B cell (primary cell): ENCODE measurements at regions not wholly inside any gene's neighbourhood (a gene's known extent, or its start where the extent isn't known, plus 50 kb on each side); places are given as distances from the start of the nearest gene placed in this dataset.

Experiments
- ATAC-seq: fragments of 200-7000 bp; cut with Tn5 transposase; one replicate; pipeline ENCODE4 v1.10.0; 2021; ENCODE audit warnings: low read depth, mild to moderate bottlenecking, moderate number of reproducible peaks, moderate library complexity
- CTCF ChIA-PET: fragments of 350-600 bp; sonication (Branson Sonifier 250); formaldehyde crosslinking; loops from one replicate; lab custom pipeline; 2021; ENCODE audit warnings: antibody characterized with exemption, inconsistent platforms; lab: Charles Lee
- POLR2A ChIA-PET: fragments of 350-600 bp; sonication (Branson Sonifier 250); formaldehyde crosslinking; loops from one replicate; lab custom pipeline; 2021; ENCODE audit warnings: antibody characterized with exemption; lab: Charles Lee
- DNase-seq: peaks from one replicate; pipeline ENCODE4 v3.0.0; 2013
- H2AFZ ChIP-seq: 2 replicates; pipeline ENCODE4 v1.6.1; 2012; ENCODE audit warnings: mild to moderate bottlenecking, low read depth, low read length; ENCODE audit not compliant: insufficient read depth, poor library complexity, severe bottlenecking
- H3K27ac ChIP-seq, 2 donors: 1 replicate in 1 of 2; 2 replicates in 1 of 2; pipeline ENCODE4 v1.5.1; 2012 to 2013; ENCODE audit warnings: low read length in 2 of 2, mild to moderate bottlenecking in 2 of 2, moderate library complexity in 1 of 2
- H3K27me3 ChIP-seq, 4 experiments: fragments of 200-600 bp in 1 of 4; sonication (generic) in 1 of 4; replicated peaks in 1 of 4; 1 replicate in 2 of 4; 2 replicates in 2 of 4; pipeline versions ENCODE4 v1.6.1 to v1.7.0; 2013 to 2016; ENCODE audit warnings: low read length in 3 of 4, mild to moderate bottlenecking in 2 of 4, mixed read lengths in 1 of 4, moderate library complexity in 1 of 4; ENCODE audit not compliant: insufficient read depth in 4 of 4, control insufficient read depth in 3 of 4; ENCODE audit errors: control extremely low read depth in 1 of 4
- H3K36me3 ChIP-seq, 2 experiments: replicated peaks in 1 of 2; 1 replicate in 1 of 2; 2 replicates in 1 of 2; pipeline versions ENCODE4 v1.6.1 to v1.7.1; 2013; ENCODE audit warnings: low read length in 1 of 2; ENCODE audit not compliant: insufficient read depth in 2 of 2, control insufficient read depth in 1 of 2; ENCODE audit errors: control extremely low read depth in 1 of 2, extremely low read depth in 1 of 2
- H3K4me1 ChIP-seq, 2 donors: fragments of 200-600 bp in 1 of 2; sonication (generic) in 1 of 2; 1 replicate in 1 of 2; 2 replicates in 1 of 2; pipeline versions ENCODE4 v1.5.1 to v1.6.1; 2013 to 2017; ENCODE audit warnings: low read length in 2 of 2; ENCODE audit not compliant: control insufficient read depth in 2 of 2, insufficient read depth in 2 of 2
- H3K4me2 ChIP-seq: replicated peaks from 2 replicates; pipeline ENCODE3; 2012; ENCODE audit warnings: mild to moderate bottlenecking, low read depth, low read length; ENCODE audit not compliant: poor library complexity, severe bottlenecking
- H3K4me3 ChIP-seq, 5 experiments: fragments of 200-600 bp in 1 of 5; sonication (generic) in 1 of 5; 1 replicate in 3 of 5; 2 replicates in 2 of 5; pipeline versions ENCODE4 v1.5.1 to v1.7.0; 2011 to 2016; ENCODE audit warnings: low read length in 4 of 5, mild to moderate bottlenecking in 4 of 5, low read depth in 2 of 5, control low read depth in 1 of 5, moderate library complexity in 1 of 5; ENCODE audit not compliant: insufficient read depth in 1 of 5; ENCODE audit errors: control extremely low read depth in 1 of 5, extremely low read depth in 1 of 5
- H3K79me2 ChIP-seq: fragments of 200-600 bp; sonication (generic); one replicate; pipeline ENCODE4 v1.6.0; 2016; ENCODE audit warnings: low read length; ENCODE audit not compliant: control insufficient read depth, insufficient read depth
- H3K9ac ChIP-seq: fragments of 200-600 bp; sonication (generic); 2 replicates; pipeline ENCODE4 v1.6.1; 2017; ENCODE audit warnings: mild to moderate bottlenecking, low read length, moderate library complexity
- H3K9me3 ChIP-seq, 3 donors: one replicate each; pipeline versions ENCODE4 v1.6.1 to v1.7.1; 2013; ENCODE audit warnings: low read length in 2 of 3; ENCODE audit not compliant: control insufficient read depth in 2 of 3, insufficient read depth in 1 of 3; ENCODE audit errors: control extremely low read depth in 1 of 3
- H4K20me1 ChIP-seq: 2 replicates; pipeline ENCODE4 v1.6.0; 2012; ENCODE audit warnings: mild to moderate bottlenecking, low read length; ENCODE audit not compliant: insufficient read depth, control insufficient read depth, poor library complexity, severe bottlenecking
- H3K27ac Mint-ChIP-seq: one replicate; pipeline ENCODE4 v1.8.0; 2021; ENCODE audit warnings: mixed read lengths
- H3K27me3 Mint-ChIP-seq: one replicate; pipeline ENCODE4 v1.8.0; 2021; ENCODE audit warnings: mixed read lengths
- H3K4me1 Mint-ChIP-seq: one replicate; pipeline ENCODE4 v1.8.0; 2021; ENCODE audit warnings: mixed read lengths
- H3K4me3 Mint-ChIP-seq: one replicate; pipeline ENCODE4 v1.8.0; 2021; ENCODE audit warnings: mixed read lengths
- H3K9me3 Mint-ChIP-seq: one replicate; pipeline ENCODE4 v1.8.0; 2022; ENCODE audit warnings: mixed read lengths; ENCODE audit not compliant: insufficient read depth
- CTCF ChIP-seq: fragments of 200-600 bp; IDR thresholded peaks from one replicate; pipeline ENCODE4 v1.8.0; 2022; ENCODE audit warnings: antibody characterized with exemption, mild to moderate bottlenecking
- EZH2 ChIP-seq: IDR thresholded peaks from 2 replicates; pipeline ENCODE4 v1.6.1; 2012; ENCODE audit warnings: borderline replicate concordance, low read depth, mild to moderate bottlenecking, moderate library complexity, low read length; ENCODE audit not compliant: insufficient read depth, poor library complexity, severe bottlenecking
- WGBS: methylation state at CpG from one replicate; pipeline ENCODE4 v1.1.5; 2013; ENCODE audit warnings: missing lambda C conversion rate; ENCODE audit not compliant: insufficient coverage; 5-methylcytosine and 5-hydroxymethylcytosine counted together
- intact Hi-C: fragments of 100-400 bp; cut with micrococcal nuclease; formaldehyde crosslinking; loops from one replicate; pipeline ENCODE4 v1.10.0; 2022

GRCh38 chr14:85115921-85116320 lies 414.0 kb upstream of the FLRT2 start:
- H3K27me3 ChIP-seq = no peaks in the 10 kb centered on the region
- H4K20me1 ChIP-seq = no peaks in the 10 kb centered on the region
- POLR2A ChIA-PET = no interaction called here
- no peaks in the 10 kb centered on the region for H3K79me2 ChIP-seq
- H3K27ac ChIP-seq = no peak overlapping the region
- H3K36me3 ChIP-seq = no peaks in the 10 kb centered on the region
- Mint-ChIP-seq H3K27ac (no peak overlapping the region), H3K9me3 (peaks cover 3% of the 10 kb centered on the region), H3K27me3 (no peaks in the 10 kb centered on the region), H3K4me3 (no peak overlapping the region), H3K4me1 (no peaks in the 10 kb centered on the region)
- no peak overlapping the region for H3K9ac ChIP-seq
- CTCF ChIA-PET = no interaction called here
- intact Hi-C loops = no loop called here
- DNase-seq (no peak), ATAC-seq (no peak)
- no peak overlapping the region for H2AFZ ChIP-seq
- peaks cover 0 to 11% (median 0%) of the 10 kb centered on the region in 3 donors for H3K9me3 ChIP-seq
- TF ChIP-seq CTCF = no peak
- no peak for TF ChIP-seq EZH2
- H3K4me2 ChIP-seq = no peak overlapping the region
- WGBS = no CpG with 5 or more reads among the region's 1 CpG
- H3K4me1 ChIP-seq = no peaks in the 10 kb centered on the region
- no peak overlapping the region for H3K4me3 ChIP-seq

- Mint-ChIP-seq H3K27ac (no peak overlapping the region), H3K4me1 (no peaks in the 10 kb centered on the region), H3K27me3 (no peaks in the 10 kb centered on the region), H3K4me3 (no peak overlapping the region), H3K9me3 (no peaks in the 10 kb centered on the region)
- no peak overlapping the region for H3K9ac ChIP-seq
- H4K20me1 ChIP-seq = no peaks in the 10 kb centered on the region
- DNase-seq = no peak
- ChIA-PET POLR2A (no interaction called here), CTCF (no interaction called here)
- peaks cover 0 to 3% (median 0%) of the 10 kb centered on the region in 3 donors for H3K9me3 ChIP-seq
- no peak overlapping the region for H2AFZ ChIP-seq
- 92% methylated on average over 3 of the region's 5 CpGs for WGBS
- no peaks in the 10 kb centered on the region for H3K27me3 ChIP-seq
- H3K36me3 ChIP-seq = no peaks in the 10 kb centered on the region
- H3K4me3 ChIP-seq = no peak overlapping the region
- H3K4me2 ChIP-seq = no peak overlapping the region
- no peak overlapping the region for H3K27ac ChIP-seq
- H3K79me2 ChIP-seq = no peaks in the 10 kb centered on the region
- intact Hi-C loops = no loop called here
- no peaks in the 10 kb centered on the region for H3K4me1 ChIP-seq
- ATAC-seq = no peak
- TF ChIP-seq EZH2 (no peak), CTCF (no peak)
Observed at GRCh38 chr14:85118274-85118673, 411.7 kb upstream of the FLRT2 start.
